ENCODE measurements at regions not wholly inside any gene's neighbourhood (a gene's known extent, or its start where the extent isn't known, plus 50 kb on each side); places are given as distances from the start of the nearest gene placed in this dataset.

DNA sequence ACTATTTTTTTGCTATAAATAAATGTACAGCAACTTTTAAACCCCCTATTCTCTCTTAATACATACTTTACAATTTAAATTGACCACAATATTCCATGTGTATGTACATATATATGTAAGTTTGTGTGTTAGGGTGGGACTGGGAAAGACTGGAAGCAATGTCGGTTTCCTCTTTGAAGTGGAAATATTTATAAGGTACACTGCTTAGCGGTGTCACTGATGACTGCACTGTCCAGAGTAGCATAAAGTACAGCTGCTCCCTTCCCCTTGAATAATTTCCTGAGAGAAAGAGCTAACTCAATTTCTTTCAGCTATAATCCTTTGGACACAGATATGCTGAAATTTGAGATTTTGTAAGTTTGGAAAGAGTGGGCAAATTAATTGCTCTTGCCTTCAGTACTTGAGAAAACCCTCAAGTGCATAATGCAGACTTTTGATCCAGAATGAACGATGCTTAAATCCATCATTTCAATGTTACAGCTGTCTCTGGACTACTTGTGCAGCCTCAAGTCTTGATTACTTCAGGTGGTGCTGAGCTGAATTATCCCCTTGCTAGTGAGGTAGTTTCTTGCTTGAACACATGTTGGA lies 267.0 kb upstream of the CFAP20DC start:
- Histone ChIP-seq H3K36me3 (ENCODE audit: low read depth) (no peaks in the 10 kb centered on the region), H3K4me1 (ENCODE audit: low read depth) (no peaks in the 10 kb centered on the region), H3K9me3 (no peaks in the 10 kb centered on the region), H3K4me3 (no peak overlapping the region)
- no peak for ATAC-seq
- DNase-seq, result no peak
- TF ChIP-seq, protein P1, sequence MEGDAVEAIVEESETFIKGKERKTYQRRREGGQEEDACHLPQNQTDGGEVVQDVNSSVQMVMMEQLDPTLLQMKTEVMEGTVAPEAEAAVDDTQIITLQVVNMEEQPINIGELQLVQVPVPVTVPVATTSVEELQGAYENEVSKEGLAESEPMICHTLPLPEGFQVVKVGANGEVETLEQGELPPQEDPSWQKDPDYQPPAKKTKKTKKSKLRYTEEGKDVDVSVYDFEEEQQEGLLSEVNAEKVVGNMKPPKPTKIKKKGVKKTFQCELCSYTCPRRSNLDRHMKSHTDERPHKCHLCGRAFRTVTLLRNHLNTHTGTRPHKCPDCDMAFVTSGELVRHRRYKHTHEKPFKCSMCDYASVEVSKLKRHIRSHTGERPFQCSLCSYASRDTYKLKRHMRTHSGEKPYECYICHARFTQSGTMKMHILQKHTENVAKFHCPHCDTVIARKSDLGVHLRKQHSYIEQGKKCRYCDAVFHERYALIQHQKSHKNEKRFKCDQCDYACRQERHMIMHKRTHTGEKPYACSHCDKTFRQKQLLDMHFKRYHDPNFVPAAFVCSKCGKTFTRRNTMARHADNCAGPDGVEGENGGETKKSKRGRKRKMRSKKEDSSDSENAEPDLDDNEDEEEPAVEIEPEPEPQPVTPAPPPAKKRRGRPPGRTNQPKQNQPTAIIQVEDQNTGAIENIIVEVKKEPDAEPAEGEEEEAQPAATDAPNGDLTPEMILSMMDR (IDR thresholded peaks at IDR 0.05), result no peak
- intact Hi-C loops (cut with DNase I, micrococcal nuclease), result no loop called here

DNA sequence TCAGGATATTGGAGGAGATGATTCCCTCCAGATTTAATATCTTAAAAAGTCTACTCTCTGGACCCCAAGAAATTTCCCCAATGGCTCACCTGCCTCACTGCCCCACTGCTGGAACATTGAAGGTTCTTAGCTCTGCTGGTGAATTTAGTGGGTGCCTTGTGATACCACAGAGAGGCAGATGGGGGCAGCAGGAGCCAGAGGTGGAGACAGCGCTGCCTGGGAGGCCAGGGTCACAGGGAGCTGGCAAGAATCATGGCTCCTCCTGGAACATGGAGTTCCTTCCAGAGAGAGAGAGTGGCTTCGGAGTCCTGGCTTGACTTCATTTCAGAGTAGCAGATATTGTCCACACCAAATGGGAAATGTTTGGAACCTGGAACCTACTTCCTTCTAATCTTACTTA lies 263.5 kb upstream of the CFAP20DC start:
- ATAC-seq, result peak; percentile 78

DNA sequence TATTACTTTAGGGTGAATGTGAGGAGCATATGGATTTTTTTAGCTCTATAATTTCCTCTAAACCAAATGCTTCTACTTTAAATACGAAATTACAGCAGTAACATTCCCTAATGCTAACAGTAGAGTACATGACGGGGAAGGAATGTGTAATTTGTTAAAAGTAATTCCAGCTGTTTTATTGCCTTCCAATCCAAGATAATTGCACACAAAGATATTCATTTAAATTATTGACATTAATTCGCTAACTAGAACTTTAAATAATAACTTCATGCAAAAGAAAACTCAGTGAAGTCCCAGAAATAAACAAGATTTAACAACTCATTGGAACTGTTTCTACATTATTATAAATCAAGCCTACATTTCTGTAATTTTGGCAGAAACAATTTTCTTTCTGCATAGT lies 261.4 kb upstream of the CFAP20DC start:
- intact Hi-C loops (cut with DNase I, micrococcal nuclease), result no loop called here
- DNase-seq, result no peak

More for the DNA sequence above, 263.5 kb upstream of the CFAP20DC start:
- intact Hi-C loops (cut with DNase I, micrococcal nuclease), result no loop called here
- Histone ChIP-seq H3K9me3 (no peaks in the 10 kb centered on the region), H3K4me1 (ENCODE audit: low read depth) (no peaks in the 10 kb centered on the region), H3K36me3 (ENCODE audit: low read depth) (no peaks in the 10 kb centered on the region), H3K4me3 (no peak overlapping the region)
- peak in 2 of 3 donors; percentile 48 to 68 for DNase-seq
- TF ChIP-seq, protein P1 (IDR thresholded peaks at IDR 0.05), result peak; percentile 28

DNA sequence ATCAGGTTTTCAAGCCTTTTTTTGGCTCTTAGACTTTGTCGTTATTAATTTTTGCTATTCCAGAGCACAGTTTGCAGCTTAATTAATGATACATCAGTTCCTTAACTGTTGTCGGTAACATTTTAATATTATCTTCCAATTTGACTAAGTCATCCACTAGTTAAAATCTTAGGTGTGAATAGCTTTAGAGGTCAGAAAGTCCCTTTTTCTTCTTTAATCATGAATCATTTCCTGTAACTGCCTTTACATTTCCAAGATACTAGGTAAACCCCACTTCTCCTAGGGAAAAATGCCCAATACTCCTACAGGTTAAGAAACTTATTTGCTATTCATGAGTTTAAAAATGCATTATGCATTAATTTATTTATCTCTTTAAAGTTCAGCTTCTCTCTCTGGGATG lies 260.9 kb upstream of the CFAP20DC start:
- ATAC-seq (no peak), DNase-seq (no peak)
- Histone ChIP-seq H3K9me3 (no peaks in the 10 kb centered on the region), H3K4me3 (no peak overlapping the region), H3K36me3 (ENCODE audit: low read depth) (no peaks in the 10 kb centered on the region), H3K4me1 (ENCODE audit: low read depth) (no peaks in the 10 kb centered on the region)
- TF ChIP-seq, protein P1 (IDR thresholded peaks at IDR 0.05), result no peak
- intact Hi-C loops (cut with DNase I, micrococcal nuclease), result no loop called here

More for the DNA sequence above, 261.4 kb upstream of the CFAP20DC start:
- Histone ChIP-seq H3K4me3 (no peak overlapping the region), H3K4me1 (ENCODE audit: low read depth) (no peaks in the 10 kb centered on the region), H3K36me3 (ENCODE audit: low read depth) (no peaks in the 10 kb centered on the region), H3K9me3 (no peaks in the 10 kb centered on the region)
- TF ChIP-seq, protein P1 (IDR thresholded peaks at IDR 0.05), result no peak
- ATAC-seq, result no peak

DNA sequence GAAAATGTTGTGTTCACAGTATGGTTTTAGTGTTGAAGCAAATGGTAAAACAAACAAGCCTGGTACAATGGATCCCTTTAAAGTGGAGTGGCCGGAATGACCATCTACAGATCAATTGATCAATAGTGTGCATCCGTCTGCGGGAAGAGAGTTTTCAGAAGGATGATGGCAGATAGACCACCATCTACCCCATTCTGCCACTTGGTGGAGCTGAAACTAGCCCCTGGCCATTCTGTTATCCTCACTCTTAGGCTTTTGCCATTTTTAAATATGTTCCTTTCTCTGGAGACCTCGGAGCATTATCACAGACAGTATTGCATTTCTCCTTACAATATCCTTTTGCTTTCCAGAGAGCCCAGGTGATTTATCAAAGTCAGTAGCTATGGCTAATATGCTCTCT lies 258.9 kb upstream of the CFAP20DC start:
- TF ChIP-seq, protein P1 (IDR thresholded peaks at IDR 0.05), result no peak
- Histone ChIP-seq H3K36me3 (ENCODE audit: low read depth) (no peaks in the 10 kb centered on the region), H3K4me1 (ENCODE audit: low read depth) (no peaks in the 10 kb centered on the region), H3K9me3 (no peaks in the 10 kb centered on the region), H3K4me3 (no peak overlapping the region)
- intact Hi-C loops (cut with DNase I, micrococcal nuclease), result no loop called here
- DNase-seq (no peak), ATAC-seq (no peak)

DNA sequence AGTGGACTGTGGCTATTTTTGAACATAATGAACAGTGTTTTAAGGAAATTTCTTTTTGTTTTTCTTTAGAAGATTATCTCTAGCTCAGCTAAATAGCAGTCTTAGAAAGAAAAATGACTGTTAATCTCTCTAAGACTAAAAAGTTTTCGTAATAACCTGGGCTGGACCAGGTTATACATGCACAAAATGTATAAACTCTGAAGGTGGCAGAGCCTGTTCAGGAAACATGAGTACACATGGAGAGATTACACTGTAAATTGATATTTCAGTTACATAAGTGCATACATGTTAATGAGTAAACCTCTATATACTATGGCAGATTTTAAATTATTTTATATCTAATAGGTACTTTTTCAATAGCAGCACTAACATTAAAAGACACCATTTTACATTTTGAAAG lies 258.2 kb upstream of the CFAP20DC start:
- DNase-seq (no peak), ATAC-seq (no peak)
- Histone ChIP-seq H3K9me3 (no peaks in the 10 kb centered on the region), H3K36me3 (ENCODE audit: low read depth) (no peaks in the 10 kb centered on the region), H3K4me1 (ENCODE audit: low read depth) (no peaks in the 10 kb centered on the region), H3K4me3 (no peak overlapping the region)
- TF ChIP-seq, protein P1 (IDR thresholded peaks at IDR 0.05), result no peak
- intact Hi-C loops (cut with DNase I, micrococcal nuclease), result no loop called here

All from mucosa of descending colon (tissue), 3 donors.